B cell (primary cell): ENCODE measurements at regions not wholly inside any gene's neighbourhood (a gene's known extent, or its start where the extent isn't known, plus 50 kb on each side); places are given as distances from the start of the nearest gene placed in this dataset.

Source experiments
- ATAC-seq: fragments of 200-7000 bp; cut with Tn5 transposase; one replicate; pipeline ENCODE4 v1.10.0; 2021; ENCODE audit warnings: low read depth, mild to moderate bottlenecking, moderate number of reproducible peaks, moderate library complexity
- CTCF ChIA-PET: fragments of 350-600 bp; sonication (Branson Sonifier 250); formaldehyde crosslinking; loops from one replicate; lab custom pipeline; 2021; ENCODE audit warnings: antibody characterized with exemption, inconsistent platforms; lab: Charles Lee
- POLR2A ChIA-PET: fragments of 350-600 bp; sonication (Branson Sonifier 250); formaldehyde crosslinking; loops from one replicate; lab custom pipeline; 2021; ENCODE audit warnings: antibody characterized with exemption; lab: Charles Lee
- DNase-seq: peaks from one replicate; pipeline ENCODE4 v3.0.0; 2013
- H2AFZ ChIP-seq: 2 replicates; pipeline ENCODE4 v1.6.1; 2012; ENCODE audit warnings: mild to moderate bottlenecking, low read depth, low read length; ENCODE audit not compliant: insufficient read depth, poor library complexity, severe bottlenecking
- H3K27ac ChIP-seq, 2 donors: 1 replicate in 1 of 2; 2 replicates in 1 of 2; pipeline ENCODE4 v1.5.1; 2012 to 2013; ENCODE audit warnings: low read length in 2 of 2, mild to moderate bottlenecking in 2 of 2, moderate library complexity in 1 of 2
- H3K27me3 ChIP-seq, 4 experiments: fragments of 200-600 bp in 1 of 4; sonication (generic) in 1 of 4; replicated peaks in 1 of 4; 1 replicate in 2 of 4; 2 replicates in 2 of 4; pipeline versions ENCODE4 v1.6.1 to v1.7.0; 2013 to 2016; ENCODE audit warnings: low read length in 3 of 4, mild to moderate bottlenecking in 2 of 4, mixed read lengths in 1 of 4, moderate library complexity in 1 of 4; ENCODE audit not compliant: insufficient read depth in 4 of 4, control insufficient read depth in 3 of 4; ENCODE audit errors: control extremely low read depth in 1 of 4
- H3K36me3 ChIP-seq, 2 experiments: replicated peaks in 1 of 2; 1 replicate in 1 of 2; 2 replicates in 1 of 2; pipeline versions ENCODE4 v1.6.1 to v1.7.1; 2013; ENCODE audit warnings: low read length in 1 of 2; ENCODE audit not compliant: insufficient read depth in 2 of 2, control insufficient read depth in 1 of 2; ENCODE audit errors: control extremely low read depth in 1 of 2, extremely low read depth in 1 of 2
- H3K4me1 ChIP-seq, 2 donors: fragments of 200-600 bp in 1 of 2; sonication (generic) in 1 of 2; 1 replicate in 1 of 2; 2 replicates in 1 of 2; pipeline versions ENCODE4 v1.5.1 to v1.6.1; 2013 to 2017; ENCODE audit warnings: low read length in 2 of 2; ENCODE audit not compliant: control insufficient read depth in 2 of 2, insufficient read depth in 2 of 2
- H3K4me2 ChIP-seq: replicated peaks from 2 replicates; pipeline ENCODE3; 2012; ENCODE audit warnings: mild to moderate bottlenecking, low read depth, low read length; ENCODE audit not compliant: poor library complexity, severe bottlenecking
- H3K4me3 ChIP-seq, 5 experiments: fragments of 200-600 bp in 1 of 5; sonication (generic) in 1 of 5; 1 replicate in 3 of 5; 2 replicates in 2 of 5; pipeline versions ENCODE4 v1.5.1 to v1.7.0; 2011 to 2016; ENCODE audit warnings: low read length in 4 of 5, mild to moderate bottlenecking in 4 of 5, low read depth in 2 of 5, control low read depth in 1 of 5, moderate library complexity in 1 of 5; ENCODE audit not compliant: insufficient read depth in 1 of 5; ENCODE audit errors: control extremely low read depth in 1 of 5, extremely low read depth in 1 of 5
- H3K79me2 ChIP-seq: fragments of 200-600 bp; sonication (generic); one replicate; pipeline ENCODE4 v1.6.0; 2016; ENCODE audit warnings: low read length; ENCODE audit not compliant: control insufficient read depth, insufficient read depth
- H3K9ac ChIP-seq: fragments of 200-600 bp; sonication (generic); 2 replicates; pipeline ENCODE4 v1.6.1; 2017; ENCODE audit warnings: mild to moderate bottlenecking, low read length, moderate library complexity
- H3K9me3 ChIP-seq, 3 donors: one replicate each; pipeline versions ENCODE4 v1.6.1 to v1.7.1; 2013; ENCODE audit warnings: low read length in 2 of 3; ENCODE audit not compliant: control insufficient read depth in 2 of 3, insufficient read depth in 1 of 3; ENCODE audit errors: control extremely low read depth in 1 of 3
- H4K20me1 ChIP-seq: 2 replicates; pipeline ENCODE4 v1.6.0; 2012; ENCODE audit warnings: mild to moderate bottlenecking, low read length; ENCODE audit not compliant: insufficient read depth, control insufficient read depth, poor library complexity, severe bottlenecking
- H3K27ac Mint-ChIP-seq: one replicate; pipeline ENCODE4 v1.8.0; 2021; ENCODE audit warnings: mixed read lengths
- H3K27me3 Mint-ChIP-seq: one replicate; pipeline ENCODE4 v1.8.0; 2021; ENCODE audit warnings: mixed read lengths
- H3K4me1 Mint-ChIP-seq: one replicate; pipeline ENCODE4 v1.8.0; 2021; ENCODE audit warnings: mixed read lengths
- H3K4me3 Mint-ChIP-seq: one replicate; pipeline ENCODE4 v1.8.0; 2021; ENCODE audit warnings: mixed read lengths
- H3K9me3 Mint-ChIP-seq: one replicate; pipeline ENCODE4 v1.8.0; 2022; ENCODE audit warnings: mixed read lengths; ENCODE audit not compliant: insufficient read depth
- CTCF ChIP-seq: fragments of 200-600 bp; IDR thresholded peaks from one replicate; pipeline ENCODE4 v1.8.0; 2022; ENCODE audit warnings: antibody characterized with exemption, mild to moderate bottlenecking
- EZH2 ChIP-seq: IDR thresholded peaks from 2 replicates; pipeline ENCODE4 v1.6.1; 2012; ENCODE audit warnings: borderline replicate concordance, low read depth, mild to moderate bottlenecking, moderate library complexity, low read length; ENCODE audit not compliant: insufficient read depth, poor library complexity, severe bottlenecking
- WGBS: methylation state at CpG from one replicate; pipeline ENCODE4 v1.1.5; 2013; ENCODE audit warnings: missing lambda C conversion rate; ENCODE audit not compliant: insufficient coverage; 5-methylcytosine and 5-hydroxymethylcytosine counted together
- intact Hi-C: fragments of 100-400 bp; cut with micrococcal nuclease; formaldehyde crosslinking; loops from one replicate; pipeline ENCODE4 v1.10.0; 2022

DNA sequence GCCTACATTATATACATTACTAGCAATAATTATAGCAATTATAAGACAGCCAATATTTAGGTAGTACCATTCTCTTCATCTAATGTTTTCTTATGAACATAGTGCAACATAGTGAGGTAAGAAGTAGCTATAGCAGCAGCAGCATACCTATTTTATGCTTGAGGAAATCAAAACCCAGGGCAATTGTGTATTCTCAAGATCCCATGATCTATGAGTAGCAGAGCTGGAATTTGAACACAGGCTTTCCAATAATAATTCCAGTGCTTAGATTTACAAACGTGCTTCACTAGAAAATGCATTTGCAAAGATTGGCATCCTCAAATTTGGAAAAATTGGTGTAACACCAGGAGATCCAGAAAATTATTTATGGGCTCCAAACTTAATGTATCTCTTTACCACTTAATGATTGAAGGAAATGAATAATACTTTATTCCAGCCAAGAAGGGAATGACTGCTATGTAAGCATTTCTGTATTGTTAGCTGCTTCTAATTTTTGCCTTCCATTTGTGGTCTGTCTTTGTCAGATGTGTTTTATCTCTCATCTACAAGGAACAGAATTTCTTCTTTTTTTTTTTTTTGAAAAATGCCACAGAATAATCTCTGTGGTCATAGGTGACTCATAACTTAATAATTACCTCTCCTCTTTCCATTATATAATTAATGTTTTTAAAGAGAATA is 451.1 kb downstream of the ARAP2 start:
- no peaks in the 10 kb centered on the region for H3K27me3 ChIP-seq
- TF ChIP-seq CTCF (no peak), EZH2 (no peak)
- H3K27ac ChIP-seq, result no peak overlapping the region
- H3K79me2 ChIP-seq, result no peaks in the 10 kb centered on the region
- no peak overlapping the region for H3K4me2 ChIP-seq
- no peaks in the 10 kb centered on the region for H3K9me3 ChIP-seq
- no peaks in the 10 kb centered on the region for H3K9me3 Mint-ChIP-seq
- H3K4me3 Mint-ChIP-seq, result no peak overlapping the region
- WGBS, result no CpG with 5 or more reads among the region's 1 CpG
- H4K20me1 ChIP-seq, result no peaks in the 10 kb centered on the region
- no peaks in the 10 kb centered on the region for H3K36me3 ChIP-seq
- no peak overlapping the region for H3K27ac Mint-ChIP-seq
- H2AFZ ChIP-seq, result no peak overlapping the region
- POLR2A ChIA-PET, result no interaction called here
- H3K4me1 Mint-ChIP-seq, result no peaks in the 10 kb centered on the region
- no peaks in the 10 kb centered on the region for H3K27me3 Mint-ChIP-seq
- no peak overlapping the region for H3K9ac ChIP-seq
- no peak overlapping the region for H3K4me3 ChIP-seq
- ATAC-seq (no peak), DNase-seq (no peak)
- intact Hi-C loops, result no loop called here
- CTCF ChIA-PET, result no interaction called here
- no peaks in the 10 kb centered on the region for H3K4me1 ChIP-seq

DNA sequence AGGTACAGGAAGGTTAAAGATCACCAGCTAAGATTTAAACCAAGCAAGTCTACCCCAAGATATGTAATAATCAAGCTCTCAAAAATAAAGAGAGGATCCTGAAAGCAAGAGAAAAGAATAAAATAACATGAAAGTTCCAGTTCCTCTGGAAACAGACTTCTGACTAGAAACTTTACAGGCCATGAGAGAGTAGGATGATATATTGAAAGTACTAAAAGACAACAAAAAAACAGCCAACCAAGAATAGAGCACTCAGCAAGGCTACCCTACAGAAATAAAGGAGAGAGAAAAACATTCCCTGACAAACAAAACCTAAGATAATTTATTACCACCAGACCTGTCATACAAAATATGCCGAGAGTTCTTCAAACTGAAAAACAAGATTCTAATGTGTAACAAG is 450.5 kb downstream of the ARAP2 start:
- no peak overlapping the region for H3K4me3 Mint-ChIP-seq
- Histone ChIP-seq H3K79me2 (no peaks in the 10 kb centered on the region), H4K20me1 (no peaks in the 10 kb centered on the region), H3K4me3 (no peak overlapping the region), H3K4me2 (no peak overlapping the region), H3K4me1 (no peaks in the 10 kb centered on the region), H3K36me3 (no peaks in the 10 kb centered on the region), H2AFZ (no peak overlapping the region), H3K27ac (no peak overlapping the region), H3K9me3 (no peaks in the 10 kb centered on the region), H3K9ac (no peak overlapping the region), H3K27me3 (no peaks in the 10 kb centered on the region)
- H3K9me3 Mint-ChIP-seq, result no peaks in the 10 kb centered on the region
- H3K4me1 Mint-ChIP-seq, result no peaks in the 10 kb centered on the region
- no peak overlapping the region for H3K27ac Mint-ChIP-seq
- TF ChIP-seq CTCF (no peak), EZH2 (no peak)
- ATAC-seq (no peak), DNase-seq (no peak)
- H3K27me3 Mint-ChIP-seq, result no peaks in the 10 kb centered on the region
- ChIA-PET CTCF (no interaction called here), POLR2A (no interaction called here)
- WGBS, result no CpG with 5 or more reads among the region's 1 CpG
- intact Hi-C loops, result no loop called here
